GM19035 (cell line): ENCODE measurements at regions not wholly inside any gene's neighbourhood (a gene's known extent, or its start where the extent isn't known, plus 50 kb on each side); places are given as distances from the start of the nearest gene placed in this dataset.
"Not testable (repeated sequence)": the region's sequence is repeated elsewhere in the genome, so short reads cannot be mapped to it uniquely, and the experiment has no call there.

Source experiments
- ATAC-seq: cut with Tn5 transposase; IDR thresholded peaks from one replicate; pipeline ENCODE4 v1.9.1; 2021; ENCODE audit not compliant: unreplicated experiment

- ATAC-seq = no peak
These were observed 415.1 kb upstream of the MAP2 start for GRCh38 chr2:209008636-209009287.

DNA sequence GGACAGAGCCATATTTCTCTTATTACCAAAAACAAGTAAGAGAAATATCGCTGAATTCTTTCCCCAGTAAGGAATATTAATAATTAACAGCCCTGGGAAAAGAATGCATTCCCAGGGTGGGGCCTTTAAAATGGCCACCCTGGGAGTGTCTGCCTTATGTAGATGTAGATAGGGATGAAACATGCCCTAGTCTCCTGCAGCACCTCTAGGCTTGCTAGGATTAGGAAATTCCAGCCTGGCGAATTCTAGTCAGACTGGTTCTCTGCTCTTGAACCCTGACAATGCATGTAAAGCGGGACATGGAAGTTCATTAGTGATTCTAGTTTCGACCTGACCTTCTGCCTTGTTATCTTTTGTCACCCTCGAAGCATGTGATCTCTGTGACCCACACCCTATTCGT lies 405.2 kb upstream of the MAP2 start:
- ATAC-seq = not testable (repeated sequence)

DNA sequence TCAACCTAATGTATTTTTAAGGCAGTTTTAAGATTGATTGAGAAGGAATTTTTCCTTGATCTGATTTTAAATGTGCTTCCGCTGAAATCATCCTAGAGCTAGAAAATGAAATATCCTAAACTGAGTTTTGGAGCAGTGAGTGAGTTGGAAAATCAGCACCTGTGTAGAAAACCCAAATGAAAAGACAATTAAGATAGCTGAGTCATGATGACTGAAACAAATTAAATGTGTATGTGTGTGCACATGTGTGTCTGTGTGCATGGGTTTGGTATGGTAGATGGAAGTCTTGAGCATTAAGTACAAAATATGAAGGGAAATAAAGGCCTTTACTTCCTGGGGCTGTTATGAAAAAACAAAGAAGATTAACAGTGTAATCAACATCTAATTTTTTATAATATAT lies 394.6 kb upstream of the MAP2 start:
- ATAC-seq = no peak

GRCh38 chr2:209044307-209044706 lies 379.5 kb upstream of the MAP2 start:
- ATAC-seq = no peak

DNA sequence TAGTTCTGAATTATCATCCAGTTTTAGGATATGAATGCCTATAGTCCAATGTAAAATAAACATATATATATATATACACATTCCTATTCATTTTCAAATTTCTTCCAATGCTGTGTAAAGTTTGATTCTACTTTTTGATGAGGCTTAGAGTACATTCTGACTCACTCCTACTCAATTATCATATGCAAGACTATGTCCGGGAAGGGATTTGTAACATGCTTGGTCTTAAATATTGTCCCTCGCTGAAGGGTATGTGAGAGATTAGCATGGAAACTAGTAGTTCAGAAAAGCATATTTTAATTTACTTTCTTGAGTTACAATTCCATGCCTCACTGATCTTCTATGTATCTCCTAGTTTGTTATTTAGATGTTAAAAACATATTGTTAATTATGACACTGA lies 377.7 kb upstream of the MAP2 start:
- no peak for ATAC-seq

DNA sequence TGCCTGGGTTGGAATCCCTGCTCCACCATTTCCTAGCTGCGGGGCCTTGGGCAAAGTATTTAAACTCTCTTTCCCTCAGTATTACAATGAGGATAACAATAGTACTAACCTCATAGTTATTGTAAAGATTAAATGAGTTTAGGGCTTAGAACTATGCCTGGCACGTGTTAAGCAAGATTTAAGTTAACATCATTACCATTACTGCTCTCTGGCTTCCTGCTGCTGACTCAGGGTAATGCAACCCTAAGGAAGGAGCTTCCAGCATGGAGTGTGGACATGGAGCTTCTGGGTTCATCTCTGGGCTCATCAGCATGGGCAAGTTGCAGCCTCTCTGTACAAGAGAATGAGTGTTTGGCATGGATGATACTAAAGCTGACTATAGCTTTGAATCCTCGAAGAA lies 374.2 kb upstream of the MAP2 start:
- no peak for ATAC-seq

DNA sequence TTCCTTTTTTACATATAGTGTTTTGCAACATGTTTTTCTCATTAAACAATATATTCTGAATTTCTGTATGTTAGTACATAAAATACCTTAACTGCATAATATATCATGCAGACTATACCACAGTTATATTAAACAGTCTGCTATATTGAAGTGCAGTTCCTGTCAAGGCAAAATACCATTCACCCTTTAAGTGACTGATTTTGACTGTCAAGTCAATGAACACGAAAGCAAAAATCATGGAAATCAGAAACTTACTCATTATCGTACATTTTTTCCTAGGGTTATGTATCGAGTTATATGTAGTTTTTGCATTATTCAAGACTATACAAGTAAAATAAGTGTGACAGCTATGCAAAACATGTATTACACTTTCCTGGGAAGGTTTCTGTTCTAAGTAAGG lies 361.6 kb upstream of the MAP2 start:
- no peak for ATAC-seq

- no peak for ATAC-seq
These were observed 353.6 kb upstream of the MAP2 start for GRCh38 chr2:209070262-209070661.

DNA sequence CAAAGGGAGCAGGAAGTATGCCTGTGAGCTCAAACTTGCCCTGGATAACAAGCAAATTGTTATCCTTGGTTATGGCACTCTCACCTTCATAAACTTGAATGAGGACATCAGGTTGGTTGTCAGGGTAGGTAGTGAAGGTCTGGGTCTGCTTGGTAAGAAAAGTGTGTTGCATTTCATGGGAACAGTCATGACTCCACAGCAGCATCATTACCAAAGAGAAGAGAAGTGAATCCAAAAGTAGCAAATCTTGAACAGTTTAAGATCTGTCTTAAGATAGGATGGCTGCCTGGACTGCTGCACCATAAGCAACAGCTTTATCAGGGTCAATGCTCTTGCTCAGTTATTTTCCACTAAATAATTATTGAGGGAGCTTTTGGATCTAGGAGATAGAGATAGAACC lies 350.7 kb upstream of the MAP2 start:
- no peak for ATAC-seq

DNA sequence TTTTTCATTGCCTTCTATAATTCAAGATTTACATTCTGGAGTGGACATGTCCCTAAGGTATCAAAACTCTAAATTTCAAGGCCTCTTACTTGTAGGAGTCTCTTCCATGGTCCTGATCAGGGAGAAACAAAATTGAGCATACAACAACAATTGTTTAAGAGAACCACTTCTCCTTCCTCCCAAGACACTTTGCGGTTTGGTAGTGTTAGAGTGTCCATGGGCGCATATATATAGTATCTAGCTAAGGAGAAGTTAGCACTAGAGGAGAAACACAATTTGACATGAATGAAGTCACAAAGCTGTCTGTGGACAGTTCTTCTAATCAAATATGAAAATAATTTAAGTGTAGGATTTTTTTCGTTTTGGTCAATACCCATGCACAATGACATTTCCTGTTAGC lies 349.1 kb upstream of the MAP2 start:
- no peak for ATAC-seq

GRCh38 chr2:209076151-209076550 lies 347.7 kb upstream of the MAP2 start:
- ATAC-seq = no peak

DNA sequence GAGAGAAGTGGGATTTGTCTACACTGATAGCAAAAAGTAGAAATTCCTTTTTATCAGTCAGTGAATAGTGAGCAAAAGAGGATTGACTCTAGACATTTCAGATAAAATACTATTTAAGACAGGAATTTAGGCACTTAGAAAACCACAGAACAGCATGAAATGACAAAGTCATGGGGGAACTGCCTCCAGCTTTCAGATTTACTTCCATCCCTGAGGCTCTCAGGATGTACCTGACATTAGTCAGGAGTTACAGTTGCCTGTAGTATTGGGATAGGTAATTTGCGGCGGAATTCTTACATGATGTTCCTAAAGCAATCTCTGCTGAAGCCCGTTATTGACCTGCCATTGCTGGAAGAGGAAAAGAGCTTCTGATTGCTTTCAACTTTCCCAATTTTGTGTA lies 337.1 kb upstream of the MAP2 start:
- ATAC-seq = no peak

DNA sequence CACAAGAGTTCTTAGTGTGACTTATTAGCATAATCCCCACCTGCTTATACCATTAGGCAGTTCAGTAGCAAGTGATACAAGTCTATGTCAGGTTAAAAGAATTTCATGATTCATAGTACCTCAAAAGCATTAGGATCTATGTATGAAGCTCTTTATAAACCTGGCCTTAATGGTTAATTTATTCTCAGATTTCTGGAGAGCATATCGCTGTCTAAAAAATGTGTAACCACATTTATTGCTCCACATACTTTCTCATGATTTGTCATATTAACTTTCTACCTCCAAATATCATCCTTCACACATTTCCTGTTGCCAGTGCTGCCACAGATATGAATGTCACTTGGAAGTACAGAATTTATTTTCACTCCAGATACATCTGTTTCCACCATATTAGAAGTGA lies 332.8 kb upstream of the MAP2 start:
- no peak for ATAC-seq

- no peak for ATAC-seq
These were observed 329.6 kb upstream of the MAP2 start for GRCh38 chr2:209094221-209094620.

- ATAC-seq = no peak
These were observed 328.4 kb upstream of the MAP2 start for GRCh38 chr2:209095432-209095831.

- ATAC-seq = no peak
These were observed 326.7 kb upstream of the MAP2 start for GRCh38 chr2:209097168-209097567.

GRCh38 chr2:209102319-209102718 lies 321.5 kb upstream of the MAP2 start:
- no peak for ATAC-seq

DNA sequence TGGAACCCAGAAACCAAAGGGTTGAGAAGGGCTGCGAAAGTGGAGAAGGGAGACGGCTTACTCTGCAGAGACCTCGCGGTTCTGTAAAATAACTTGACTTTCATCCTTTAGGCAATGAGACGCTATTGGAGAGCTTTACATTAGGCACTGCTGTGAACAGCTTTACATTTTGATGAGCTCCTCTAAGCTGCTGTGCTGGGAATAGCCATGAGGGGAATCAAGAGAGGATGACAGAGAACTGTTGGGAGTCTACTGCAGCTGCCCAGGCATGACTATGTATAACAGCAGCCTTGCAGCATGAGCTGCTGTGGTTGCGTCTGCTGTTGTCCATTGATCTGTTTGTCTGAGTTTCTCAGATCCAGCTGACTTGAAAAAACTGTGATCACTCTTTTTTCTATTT lies 310.8 kb upstream of the MAP2 start:
- ATAC-seq = no peak

GRCh38 chr2:209114588-209115240 lies 309.1 kb upstream of the MAP2 start:
- no peak for ATAC-seq

GRCh38 chr2:209121691-209122090 lies 302.2 kb upstream of the MAP2 start:
- peak; percentile 81 for ATAC-seq

DNA sequence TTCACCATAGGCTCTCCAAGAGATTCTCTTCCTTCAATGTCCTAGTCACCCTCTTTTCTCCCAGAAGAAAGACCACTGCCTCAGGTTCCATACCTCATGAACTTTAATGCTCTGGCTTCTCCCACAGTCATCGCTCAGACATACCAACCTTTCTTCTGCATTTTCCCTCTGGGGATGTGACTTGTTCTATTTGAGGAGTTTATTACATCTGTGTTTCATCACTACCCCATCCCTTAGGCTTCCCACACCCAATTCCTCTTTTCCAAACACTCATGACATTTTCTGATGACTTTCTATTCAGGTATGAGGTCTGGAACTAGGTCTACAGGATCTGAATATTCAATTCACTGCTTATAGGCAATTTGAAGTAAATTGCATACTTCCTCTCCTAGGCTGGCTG lies 298.6 kb upstream of the MAP2 start:
- ATAC-seq = no peak

DNA sequence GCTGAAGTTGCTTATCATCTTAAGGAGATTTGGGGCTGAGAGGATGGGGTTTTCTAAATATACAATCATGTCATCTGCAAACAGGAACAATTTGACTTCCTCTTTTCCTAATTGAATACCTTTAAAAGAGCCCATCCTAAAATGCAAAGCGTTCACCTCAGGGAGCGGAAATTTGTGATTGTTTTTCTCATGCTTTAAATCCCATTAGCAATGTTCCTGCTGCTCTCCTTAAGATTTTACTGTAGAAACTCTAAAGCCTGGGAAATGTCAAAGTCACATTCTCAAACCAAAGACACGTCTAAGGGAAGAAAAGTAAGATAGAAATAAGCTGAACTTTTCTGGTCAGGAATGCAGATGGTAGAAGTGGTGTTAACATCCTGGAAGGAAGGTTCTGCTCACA lies 285.8 kb upstream of the MAP2 start:
- ATAC-seq = no peak

DNA sequence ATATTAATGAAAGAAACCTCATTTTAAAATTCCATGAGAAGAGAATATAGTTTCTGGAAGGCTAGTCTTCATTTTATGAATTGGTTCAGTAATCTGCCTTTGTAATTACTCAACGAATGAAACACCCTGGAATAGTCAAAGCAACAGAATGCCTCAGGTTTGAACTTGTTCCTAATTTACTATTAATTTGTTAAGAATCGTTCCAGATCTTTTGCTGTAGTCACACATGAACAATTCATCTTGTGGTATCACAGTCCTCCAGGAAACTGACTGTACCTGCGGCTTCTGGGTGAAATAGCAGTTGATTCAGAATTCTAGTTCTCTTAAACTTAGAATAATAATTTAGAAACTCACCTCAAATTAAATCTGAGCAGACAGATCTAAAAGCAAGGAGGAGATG lies 282.7 kb upstream of the MAP2 start:
- ATAC-seq = no peak
